HG03103 (cell line): ENCODE measurements at regions not wholly inside any gene's neighbourhood (a gene's known extent, or its start where the extent isn't known, plus 50 kb on each side); places are given as distances from the start of the nearest gene placed in this dataset.
"Not testable (repeated sequence)": the region's sequence is repeated elsewhere in the genome, so short reads cannot be mapped to it uniquely, and the experiment has no call there.

ENCODE experiments used
- ATAC-seq: cut with Tn5 transposase; IDR thresholded peaks from one replicate; pipeline ENCODE4 v1.9.1; 2021; ENCODE audit warnings: low read depth; ENCODE audit not compliant: unreplicated experiment

DNA sequence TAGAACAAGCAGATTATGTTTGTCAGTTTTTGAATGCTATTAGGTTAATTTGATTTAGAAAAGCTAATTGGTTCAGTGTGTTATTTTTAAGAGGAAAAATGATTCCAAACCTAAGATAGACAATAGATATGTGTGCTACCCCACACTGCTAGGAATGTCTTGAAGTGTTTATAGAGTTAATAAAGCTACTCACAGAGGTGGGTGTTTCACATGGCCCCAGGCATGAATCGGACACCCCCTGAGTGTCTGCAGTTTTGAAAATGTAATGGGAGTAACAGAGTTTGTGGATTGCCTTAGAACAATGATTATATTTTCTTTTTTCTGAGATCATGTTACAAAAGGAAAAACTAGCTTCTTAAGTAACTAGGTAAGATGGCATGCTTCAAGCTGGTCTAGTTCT, 348.3 kb downstream of the ADCYAP1 start:
- ATAC-seq = no peak

GRCh38 chr18:1253827-1254226, 349.2 kb downstream of the ADCYAP1 start:
- ATAC-seq = no peak

- ATAC-seq = no peak
Observed at GRCh38 chr18:1261054-1261453, 356.4 kb downstream of the ADCYAP1 start.

GRCh38 chr18:1267021-1267420, 362.4 kb downstream of the ADCYAP1 start:
- ATAC-seq = no peak

GRCh38 chr18:1270081-1270480, 365.4 kb downstream of the ADCYAP1 start:
- ATAC-seq = no peak

- ATAC-seq = no peak
Observed at GRCh38 chr18:1273469-1273868, 368.8 kb downstream of the ADCYAP1 start.

- ATAC-seq = no peak
Observed at GRCh38 chr18:1292167-1292566, 387.5 kb downstream of the ADCYAP1 start.

DNA sequence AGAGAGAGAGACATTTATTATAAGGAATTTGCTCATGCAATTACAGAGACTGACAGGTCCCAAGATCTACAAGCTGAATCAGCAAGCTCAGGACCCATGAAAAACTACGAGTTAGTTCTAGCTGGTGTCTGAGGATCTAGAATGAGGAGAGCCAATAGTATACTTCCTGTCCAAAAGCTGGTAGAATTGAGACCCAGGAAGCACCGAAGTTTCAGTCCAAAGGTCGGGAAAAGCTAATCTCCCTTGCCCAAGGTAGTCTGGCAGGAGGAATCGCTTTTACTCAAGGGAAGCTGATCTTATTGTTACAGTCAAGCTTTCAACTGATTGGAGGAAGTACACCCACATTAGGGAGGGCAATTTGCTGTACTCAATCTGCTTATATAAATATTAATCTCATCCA, 389.6 kb downstream of the ADCYAP1 start:
- no peak for ATAC-seq

- no peak for ATAC-seq
Observed at GRCh38 chr18:1296237-1296636, 391.6 kb downstream of the ADCYAP1 start.

DNA sequence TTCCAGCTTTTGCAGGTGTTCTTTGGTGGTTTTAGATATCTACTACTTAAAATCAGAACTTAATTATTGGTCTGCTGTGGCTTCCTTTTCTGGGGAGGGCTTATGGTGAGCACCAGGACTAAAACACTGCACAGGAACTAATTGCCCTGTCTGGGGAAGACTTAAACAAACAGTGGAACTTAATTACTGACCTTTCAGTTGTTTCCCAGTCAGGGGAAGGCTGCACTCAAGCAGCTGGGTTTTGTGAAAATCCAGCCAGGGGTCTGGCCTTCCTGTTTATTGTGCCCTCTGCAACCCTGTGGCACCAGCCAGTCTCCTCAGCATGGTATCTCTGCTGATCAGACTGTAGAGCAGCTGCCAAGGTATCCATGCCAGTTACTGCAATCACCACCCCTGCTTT, 398.2 kb downstream of the ADCYAP1 start:
- no peak for ATAC-seq

GRCh38 chr18:1304392-1304992, 399.8 kb downstream of the ADCYAP1 start:
- no peak for ATAC-seq

- no peak for ATAC-seq
Observed at GRCh38 chr18:1306641-1307040, 402.0 kb downstream of the ADCYAP1 start.

- no peak for ATAC-seq
Observed at GRCh38 chr18:1308686-1309085, 404.0 kb downstream of the ADCYAP1 start.

GRCh38 chr18:1311376-1311775, 406.7 kb downstream of the ADCYAP1 start:
- no peak for ATAC-seq

DNA sequence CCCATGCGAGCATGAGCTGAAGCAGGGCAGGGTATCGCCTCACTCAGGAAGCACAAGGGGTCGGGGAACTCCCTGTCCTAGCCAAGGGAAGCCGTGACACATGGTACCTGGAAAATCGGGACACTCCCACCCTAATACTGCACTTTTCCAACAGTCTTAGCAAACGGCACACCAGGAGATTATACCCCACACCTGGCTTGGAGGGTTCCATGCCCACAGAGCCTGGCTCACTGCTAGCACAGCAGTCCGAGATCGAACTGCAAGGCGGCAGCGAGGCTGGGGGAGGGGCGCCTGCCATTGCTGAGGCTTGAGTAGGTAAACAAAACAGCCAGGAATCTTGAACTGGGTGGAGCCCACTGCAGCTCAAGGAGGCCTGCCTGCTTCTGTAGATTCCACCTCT, 430.7 kb downstream of the ADCYAP1 start:
- not testable (repeated sequence) for ATAC-seq

DNA sequence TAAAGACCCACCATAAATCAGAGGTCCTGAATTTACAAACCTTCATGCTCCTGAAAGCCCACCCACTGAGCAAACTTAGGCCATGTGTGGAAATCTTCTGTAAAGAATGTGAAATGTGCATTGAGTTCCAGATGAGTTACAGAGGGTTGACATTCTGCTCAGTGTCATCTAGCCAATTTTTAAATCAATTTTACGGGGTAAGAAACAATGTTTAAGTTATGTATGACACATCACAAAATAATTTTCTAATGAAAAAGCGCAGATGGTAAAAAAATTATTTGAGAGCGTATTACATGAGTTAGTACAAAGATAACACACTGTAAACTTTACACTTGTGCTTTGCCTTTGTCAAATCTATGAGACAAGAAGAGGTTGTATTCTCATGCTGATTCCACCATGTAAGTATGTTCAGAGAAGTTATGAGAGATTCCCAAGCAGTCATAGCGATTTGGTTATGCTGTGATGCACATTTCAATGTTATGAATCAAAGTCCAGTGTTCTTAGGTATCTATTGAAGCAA, 446.3 kb downstream of the ADCYAP1 start:
- ATAC-seq = no peak

GRCh38 chr18:1353025-1353424, 448.4 kb downstream of the ADCYAP1 start:
- ATAC-seq = no peak

- ATAC-seq = no peak
Observed at GRCh38 chr18:1357724-1358123, 453.1 kb downstream of the ADCYAP1 start.

DNA sequence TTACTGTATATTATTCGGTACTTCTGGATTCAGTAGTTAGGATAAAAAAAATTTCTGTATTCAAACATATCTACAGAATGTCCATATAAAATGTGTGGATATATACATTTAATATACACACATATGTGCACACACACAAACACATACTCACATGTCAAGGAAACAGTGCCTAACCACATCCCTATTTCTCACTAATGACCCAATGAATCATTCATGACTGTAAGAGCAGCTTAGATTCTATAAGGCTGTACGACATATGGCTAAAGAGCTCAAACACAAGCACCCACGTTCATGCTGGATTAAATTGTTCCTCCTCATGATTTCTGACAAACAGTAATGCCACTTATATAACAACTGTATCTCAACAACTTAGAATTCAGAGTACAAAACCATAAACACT, 457.3 kb downstream of the ADCYAP1 start:
- no peak for ATAC-seq

- no peak for ATAC-seq
Observed at GRCh38 chr18:1370552-1370951, 465.9 kb downstream of the ADCYAP1 start.

- ATAC-seq = no peak
Observed at GRCh38 chr18:1371724-1372123, 467.1 kb downstream of the ADCYAP1 start.

GRCh38 chr18:1383465-1383864, 478.8 kb downstream of the ADCYAP1 start:
- ATAC-seq = no peak

DNA sequence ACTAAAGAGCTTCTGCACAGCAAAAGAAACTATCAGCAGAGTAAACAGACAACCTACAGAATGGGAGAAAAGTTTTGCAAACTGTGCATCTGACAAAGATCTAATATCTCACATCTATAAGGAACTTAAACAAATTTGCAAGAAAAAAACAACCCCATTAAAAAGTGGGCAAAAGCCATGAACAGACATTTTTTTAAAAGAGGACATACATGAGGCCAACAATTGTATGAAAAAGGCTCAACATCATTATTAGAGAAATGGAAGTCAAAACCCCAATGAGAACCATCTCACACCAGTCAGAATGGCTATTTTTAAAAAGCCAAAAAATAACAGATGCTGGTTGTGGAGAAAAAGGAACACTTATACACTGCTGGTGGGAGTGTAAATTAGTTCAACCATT, 483.8 kb downstream of the ADCYAP1 start:
- ATAC-seq = not testable (repeated sequence)
